ENCODE measurements at regions not wholly inside any gene's neighbourhood (a gene's known extent, or its start where the extent isn't known, plus 50 kb on each side); places are given as distances from the start of the nearest gene placed in this dataset.

GRCh38 chr10:9299966-9300365 lies 1245.5 kb downstream of the GATA3 start:
- in situ Hi-C loops (cut with MboI) = loop anchor here (10.0 to 25.0 kb wide), 3 partner anchors 85 to 1788 kb away; no protein-coding TSS in a partner anchor
- 31 to 33% methylated on average over 2 of the region's 2 CpGs for WGBS, 2 experiments (ENCODE audit: low coverage in 1 of 2, low lambda C conversion rate in 2 of 2, missing lambda C conversion rate in 2 of 2)
- no peak overlapping the region for H3K9ac ChIP-seq

GRCh38 chr10:9301148-9301547 lies 1246.7 kb downstream of the GATA3 start:
- Histone ChIP-seq H3K27ac (no peak overlapping the region), H3K36me3 (ENCODE audit: low read depth) (no peaks in the 10 kb centered on the region), H3F3A (ENCODE audit: insufficient read depth) (no peaks in the 10 kb centered on the region), H4K20me1 (ENCODE audit: insufficient read depth) (no peaks in the 10 kb centered on the region), H3K4me1 (ENCODE audit: insufficient read depth) (0 out of 2 replicates have a peak, but pooled peaks cover 5% of the 10 kb centered on the region), H3K9me3 (ENCODE audit: low read depth) (no peaks in the 10 kb centered on the region), H3K9ac (no peak overlapping the region), H3K27me3 (replicated peaks; ENCODE audit: insufficient read depth) (no peaks in the 10 kb centered on the region; the same call in 1 of the 2 replicates), H3K9me2 (ENCODE audit: insufficient read depth) (no peaks in the 10 kb centered on the region), H2AFZ (no peak overlapping the region), H3K4me3 (no peak overlapping the region), H3K79me2 (ENCODE audit: insufficient read depth) (no peaks in the 10 kb centered on the region), H3K4me2 (ENCODE audit: unreplicated experiment) (no peak overlapping the region)
- no peak for TF ChIP-seq EZH2 (IDR thresholded peaks at IDR 0.05; ENCODE audit: insufficient read depth, poor library complexity, severe bottlenecking)
- DNase-seq = peak; percentile 32
- 13 to 16% methylated on average over 2 of the region's 2 CpGs for WGBS, 2 experiments (ENCODE audit: low coverage in 1 of 2, low lambda C conversion rate in 2 of 2, missing lambda C conversion rate in 2 of 2)
- in situ Hi-C loops (cut with MboI) = loop anchor here (10.0 to 25.0 kb wide), 3 partner anchors 86 to 1789 kb away; no protein-coding TSS in a partner anchor

More at GRCh38 chr10:9299966-9300365, 1245.5 kb downstream of the GATA3 start:
- DNase-seq = no peak
- Histone ChIP-seq H3K4me2 (ENCODE audit: unreplicated experiment) (no peak overlapping the region), H3K4me1 (ENCODE audit: insufficient read depth) (0 out of 2 replicates have a peak, but pooled peaks cover 6% of the 10 kb centered on the region), H3K36me3 (ENCODE audit: low read depth) (no peaks in the 10 kb centered on the region), H2AFZ (no peak overlapping the region), H3K9me2 (ENCODE audit: insufficient read depth) (no peaks in the 10 kb centered on the region), H3K4me3 (no peak overlapping the region), H3K27ac (no peak overlapping the region), H3F3A (ENCODE audit: insufficient read depth) (no peaks in the 10 kb centered on the region), H3K27me3 (replicated peaks; ENCODE audit: insufficient read depth) (no peaks in the 10 kb centered on the region; the same call in 1 of the 2 replicates), H3K79me2 (ENCODE audit: insufficient read depth) (no peaks in the 10 kb centered on the region), H4K20me1 (ENCODE audit: insufficient read depth) (no peaks in the 10 kb centered on the region), H3K9me3 (ENCODE audit: low read depth) (no peaks in the 10 kb centered on the region)
- TF ChIP-seq EZH2phosphoT487 (IDR thresholded peaks at IDR 0.05; ENCODE audit: insufficient read depth, low read depth) (no peak), EZH2 (IDR thresholded peaks at IDR 0.05; ENCODE audit: insufficient read depth, poor library complexity, severe bottlenecking) (no peak)

GRCh38 chr10:9301554-9301953 lies 1247.1 kb downstream of the GATA3 start:
- Histone ChIP-seq H2AFZ (no peak overlapping the region), H3K27ac (no peak overlapping the region), H3K4me3 (no peak overlapping the region), H3K9me3 (ENCODE audit: low read depth) (no peaks in the 10 kb centered on the region), H3K9ac (no peak overlapping the region), H4K20me1 (ENCODE audit: insufficient read depth) (no peaks in the 10 kb centered on the region), H3K4me1 (ENCODE audit: insufficient read depth) (0 out of 2 replicates have a peak, but pooled peaks cover 1% of the 10 kb centered on the region), H3F3A (ENCODE audit: insufficient read depth) (no peaks in the 10 kb centered on the region), H3K79me2 (ENCODE audit: insufficient read depth) (no peaks in the 10 kb centered on the region), H3K27me3 (replicated peaks; ENCODE audit: insufficient read depth) (no peaks in the 10 kb centered on the region; the same call in 1 of the 2 replicates), H3K4me2 (ENCODE audit: unreplicated experiment) (no peak overlapping the region), H3K36me3 (ENCODE audit: low read depth) (no peaks in the 10 kb centered on the region), H3K9me2 (ENCODE audit: insufficient read depth) (no peaks in the 10 kb centered on the region)
- WGBS, 2 experiments (ENCODE audit: low coverage in 1 of 2, low lambda C conversion rate in 2 of 2, missing lambda C conversion rate in 2 of 2) = 61 to 66% methylated on average over 4 of the region's 4 CpGs
- TF ChIP-seq EZH2phosphoT487 (IDR thresholded peaks at IDR 0.05; ENCODE audit: insufficient read depth, low read depth) (no peak), EZH2 (IDR thresholded peaks at IDR 0.05; ENCODE audit: insufficient read depth, poor library complexity, severe bottlenecking) (no peak)
- in situ Hi-C loops (cut with MboI) = loop anchor here (10.0 to 25.0 kb wide), 3 partner anchors 87 to 1789 kb away; no protein-coding TSS in a partner anchor
- DNase-seq = no peak

GRCh38 chr10:9302140-9302746 lies 1247.8 kb downstream of the GATA3 start:
- no peak overlapping the region for H2AFZ ChIP-seq
- peak; percentile 79 for DNase-seq
- no peaks in the 10 kb centered on the region for H4K20me1 ChIP-seq (ENCODE audit: insufficient read depth)
- H3K4me3 ChIP-seq = no peak overlapping the region
- no peak overlapping the region for H3K27ac ChIP-seq
- in situ Hi-C loops (cut with MboI) = loop anchor here (10.0 to 25.0 kb wide), 3 partner anchors 87 to 1790 kb away; no protein-coding TSS in a partner anchor
- no peaks in the 10 kb centered on the region; the same call in 1 of the 2 replicates for H3K27me3 ChIP-seq (replicated peaks; ENCODE audit: insufficient read depth)
- no peaks in the 10 kb centered on the region for H3K36me3 ChIP-seq (ENCODE audit: low read depth)
- H3F3A ChIP-seq (ENCODE audit: insufficient read depth) = no peaks in the 10 kb centered on the region
- H3K9me2 ChIP-seq (ENCODE audit: insufficient read depth) = no peaks in the 10 kb centered on the region
- 21 to 28% methylated on average over 3 of the region's 3 CpGs for WGBS, 2 experiments (ENCODE audit: low coverage in 1 of 2, low lambda C conversion rate in 2 of 2, missing lambda C conversion rate in 2 of 2)
- H3K79me2 ChIP-seq (ENCODE audit: insufficient read depth) = no peaks in the 10 kb centered on the region
- H3K9ac ChIP-seq = no peak overlapping the region
- H3K9me3 ChIP-seq (ENCODE audit: low read depth) = no peaks in the 10 kb centered on the region
- H3K4me1 ChIP-seq (ENCODE audit: insufficient read depth) = no peaks in the 10 kb centered on the region
- no peak for TF ChIP-seq EZH2 (IDR thresholded peaks at IDR 0.05; ENCODE audit: insufficient read depth, poor library complexity, severe bottlenecking)
- TF ChIP-seq EZH2phosphoT487 (IDR thresholded peaks at IDR 0.05; ENCODE audit: insufficient read depth, low read depth) = no peak
- no peak overlapping the region for H3K4me2 ChIP-seq (ENCODE audit: unreplicated experiment)
